ENCODE measurements at regions not wholly inside any gene's neighbourhood (a gene's known extent, or its start where the extent isn't known, plus 50 kb on each side); places are given as distances from the start of the nearest gene placed in this dataset.

DNA sequence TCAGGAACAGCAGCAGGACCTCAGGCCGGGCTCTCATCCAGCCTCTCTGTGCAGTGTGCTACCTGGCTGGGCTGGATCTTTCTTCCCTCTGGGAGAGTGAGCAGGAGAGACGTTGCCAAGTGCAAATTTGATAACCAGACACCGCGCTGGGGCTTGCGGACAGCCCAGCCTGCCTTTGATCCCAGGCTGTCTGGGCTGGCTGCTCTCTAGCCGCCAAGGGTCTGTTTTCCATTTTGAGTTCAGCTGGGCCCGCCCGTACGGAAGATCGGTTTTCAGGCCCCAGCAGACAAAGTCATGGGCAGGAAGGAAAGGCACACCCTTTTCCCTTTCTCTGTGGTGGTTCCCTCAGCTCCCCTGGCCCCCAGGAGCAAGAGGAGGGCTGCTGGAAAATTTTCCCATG lies 90.2 kb downstream of the CPZ start:
- TF ChIP-seq POLR2AphosphoS5 (IDR thresholded peaks at IDR 0.05; ENCODE audit: low read depth, low read length) (no peak), FOXP2 (optimal IDR thresholded peaks at IDR 0.05; ENCODE audit: borderline replicate concordance, extremely low read depth, extremely low read length, insufficient read depth) (no peak), SIN3A (IDR thresholded peaks at IDR 0.05; ENCODE audit: borderline replicate concordance, insufficient read depth, low read length) (no peak), TAF1 (IDR thresholded peaks at IDR 0.05; ENCODE audit: borderline replicate concordance, insufficient read depth, low read length) (no peak)
- TF ChIP-seq, protein P1, sequence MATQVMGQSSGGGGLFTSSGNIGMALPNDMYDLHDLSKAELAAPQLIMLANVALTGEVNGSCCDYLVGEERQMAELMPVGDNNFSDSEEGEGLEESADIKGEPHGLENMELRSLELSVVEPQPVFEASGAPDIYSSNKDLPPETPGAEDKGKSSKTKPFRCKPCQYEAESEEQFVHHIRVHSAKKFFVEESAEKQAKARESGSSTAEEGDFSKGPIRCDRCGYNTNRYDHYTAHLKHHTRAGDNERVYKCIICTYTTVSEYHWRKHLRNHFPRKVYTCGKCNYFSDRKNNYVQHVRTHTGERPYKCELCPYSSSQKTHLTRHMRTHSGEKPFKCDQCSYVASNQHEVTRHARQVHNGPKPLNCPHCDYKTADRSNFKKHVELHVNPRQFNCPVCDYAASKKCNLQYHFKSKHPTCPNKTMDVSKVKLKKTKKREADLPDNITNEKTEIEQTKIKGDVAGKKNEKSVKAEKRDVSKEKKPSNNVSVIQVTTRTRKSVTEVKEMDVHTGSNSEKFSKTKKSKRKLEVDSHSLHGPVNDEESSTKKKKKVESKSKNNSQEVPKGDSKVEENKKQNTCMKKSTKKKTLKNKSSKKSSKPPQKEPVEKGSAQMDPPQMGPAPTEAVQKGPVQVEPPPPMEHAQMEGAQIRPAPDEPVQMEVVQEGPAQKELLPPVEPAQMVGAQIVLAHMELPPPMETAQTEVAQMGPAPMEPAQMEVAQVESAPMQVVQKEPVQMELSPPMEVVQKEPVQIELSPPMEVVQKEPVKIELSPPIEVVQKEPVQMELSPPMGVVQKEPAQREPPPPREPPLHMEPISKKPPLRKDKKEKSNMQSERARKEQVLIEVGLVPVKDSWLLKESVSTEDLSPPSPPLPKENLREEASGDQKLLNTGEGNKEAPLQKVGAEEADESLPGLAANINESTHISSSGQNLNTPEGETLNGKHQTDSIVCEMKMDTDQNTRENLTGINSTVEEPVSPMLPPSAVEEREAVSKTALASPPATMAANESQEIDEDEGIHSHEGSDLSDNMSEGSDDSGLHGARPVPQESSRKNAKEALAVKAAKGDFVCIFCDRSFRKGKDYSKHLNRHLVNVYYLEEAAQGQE (IDR thresholded peaks at IDR 0.05; ENCODE audit: insufficient read depth in 1 of 2, low read depth in 2 of 2, low read length in 2 of 2) = no peak

DNA sequence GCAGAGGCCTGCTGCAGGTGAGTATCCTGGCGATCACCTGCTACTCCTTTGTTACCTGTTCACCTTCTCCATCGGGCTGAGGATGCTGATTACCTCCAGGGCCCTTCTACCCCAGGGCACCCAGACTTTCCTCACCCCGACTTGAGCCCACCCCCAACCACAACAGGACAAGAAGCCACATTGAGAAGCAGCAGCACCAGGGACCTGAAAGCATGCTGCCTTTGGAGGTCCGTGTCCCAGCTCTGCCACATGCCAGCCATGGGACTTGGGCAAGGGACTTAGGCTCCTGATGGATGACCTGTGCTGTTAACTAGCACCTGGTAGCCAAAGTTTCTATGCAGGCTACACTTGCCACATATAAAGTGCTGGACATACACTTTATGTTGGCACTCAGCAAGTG lies 89.7 kb downstream of the CPZ start:
- TF ChIP-seq TAF1 (IDR thresholded peaks at IDR 0.05; ENCODE audit: borderline replicate concordance, insufficient read depth, low read length) = no peak
- no peak for TF ChIP-seq SIN3A (IDR thresholded peaks at IDR 0.05; ENCODE audit: borderline replicate concordance, insufficient read depth, low read length)
- TF ChIP-seq POLR2AphosphoS5 (IDR thresholded peaks at IDR 0.05; ENCODE audit: low read depth, low read length) = no peak
- TF ChIP-seq, protein P1 (IDR thresholded peaks at IDR 0.05; ENCODE audit: insufficient read depth in 1 of 2, low read depth in 2 of 2, low read length in 2 of 2) = no peak
- no peak for TF ChIP-seq FOXP2 (optimal IDR thresholded peaks at IDR 0.05; ENCODE audit: borderline replicate concordance, extremely low read depth, extremely low read length, insufficient read depth)

DNA sequence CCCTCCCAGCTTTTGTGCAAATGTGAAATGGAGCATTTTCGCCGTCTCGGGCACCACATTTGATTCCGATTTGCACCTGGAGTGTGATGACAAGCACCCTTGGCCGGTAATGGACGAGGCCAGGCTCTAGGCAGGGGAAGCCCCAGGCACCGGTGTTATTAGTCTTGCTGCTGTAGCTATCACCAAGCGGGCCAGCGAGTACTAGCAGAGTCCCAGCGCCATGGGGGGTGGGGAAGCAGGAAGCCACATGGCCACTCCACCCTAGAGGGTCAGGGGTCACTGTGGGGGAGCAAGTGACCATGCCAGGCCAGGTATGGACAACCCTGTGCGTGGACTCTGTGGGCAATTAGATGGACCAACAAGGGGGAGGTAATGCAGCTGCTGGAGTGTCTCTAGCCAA lies 88.8 kb downstream of the CPZ start:
- no peak for TF ChIP-seq FOXP2 (optimal IDR thresholded peaks at IDR 0.05; ENCODE audit: borderline replicate concordance, extremely low read depth, extremely low read length, insufficient read depth)
- no peak for TF ChIP-seq POLR2AphosphoS5 (IDR thresholded peaks at IDR 0.05; ENCODE audit: low read depth, low read length)
- TF ChIP-seq, protein P1 (IDR thresholded peaks at IDR 0.05; ENCODE audit: insufficient read depth in 1 of 2, low read depth in 2 of 2, low read length in 2 of 2) = no peak
- TF ChIP-seq TAF1 (IDR thresholded peaks at IDR 0.05; ENCODE audit: borderline replicate concordance, insufficient read depth, low read length) = no peak
- TF ChIP-seq SIN3A (IDR thresholded peaks at IDR 0.05; ENCODE audit: borderline replicate concordance, insufficient read depth, low read length) = no peak

- TF ChIP-seq POLR2AphosphoS5 (IDR thresholded peaks at IDR 0.05; ENCODE audit: low read depth, low read length) (no peak), TAF1 (IDR thresholded peaks at IDR 0.05; ENCODE audit: borderline replicate concordance, insufficient read depth, low read length) (no peak), SIN3A (IDR thresholded peaks at IDR 0.05; ENCODE audit: borderline replicate concordance, insufficient read depth, low read length) (no peak), FOXP2 (optimal IDR thresholded peaks at IDR 0.05; ENCODE audit: borderline replicate concordance, extremely low read depth, extremely low read length, insufficient read depth) (no peak)
- TF ChIP-seq, protein P1 (IDR thresholded peaks at IDR 0.05; ENCODE audit: insufficient read depth in 1 of 2, low read depth in 2 of 2, low read length in 2 of 2) = no peak
These were observed 86.5 kb downstream of the CPZ start for GRCh38 chr4:8679032-8679431.

- TF ChIP-seq FOXP2 (optimal IDR thresholded peaks at IDR 0.05; ENCODE audit: borderline replicate concordance, extremely low read depth, extremely low read length, insufficient read depth) = no peak
- TF ChIP-seq SIN3A (IDR thresholded peaks at IDR 0.05; ENCODE audit: borderline replicate concordance, insufficient read depth, low read length) = no peak
- no peak for TF ChIP-seq POLR2AphosphoS5 (IDR thresholded peaks at IDR 0.05; ENCODE audit: low read depth, low read length)
- no peak for TF ChIP-seq TAF1 (IDR thresholded peaks at IDR 0.05; ENCODE audit: borderline replicate concordance, insufficient read depth, low read length)
- TF ChIP-seq, protein P1 (IDR thresholded peaks at IDR 0.05; ENCODE audit: insufficient read depth in 1 of 2, low read depth in 2 of 2, low read length in 2 of 2) = no peak
These were observed 84.1 kb downstream of the CPZ start for GRCh38 chr4:8676676-8677075.

Data from PFSK-1 (cell line).